Activated CD4-positive, alpha-beta T cell treated with anti-CD3 and anti-CD28 coated beads, Interleukin-2, amount 50 U/mL, for 48 hours (primary cell): ENCODE measurements at regions not wholly inside any gene's neighbourhood (a gene's known extent, or its start where the extent isn't known, plus 50 kb on each side); places are given as distances from the start of the nearest gene placed in this dataset.

Experiments
- DNase-seq, 2 experiments: peaks; one replicate each; pipeline ENCODE4 v3.0.0-alpha.2; 2020

GRCh38 chr10:65847436-65848230 lies 1078.2 kb upstream of the LRRTM3 start:
- DNase-seq = no peak

GRCh38 chr10:65858841-65859240 lies 1067.0 kb upstream of the LRRTM3 start:
- no peak for DNase-seq

GRCh38 chr10:65861249-65861648 lies 1064.6 kb upstream of the LRRTM3 start:
- DNase-seq = no peak
